Raji (cell line): ENCODE measurements at regions not wholly inside any gene's neighbourhood (a gene's known extent, or its start where the extent isn't known, plus 50 kb on each side); places are given as distances from the start of the nearest gene placed in this dataset.

Source experiments
- POLR2A ChIP-seq: IDR thresholded peaks from 2 replicates; pipeline ENCODE4 v1.6.1; 2011; ENCODE audit warnings: low read depth, low read length, control low read depth; ENCODE audit not compliant: insufficient read depth

DNA sequence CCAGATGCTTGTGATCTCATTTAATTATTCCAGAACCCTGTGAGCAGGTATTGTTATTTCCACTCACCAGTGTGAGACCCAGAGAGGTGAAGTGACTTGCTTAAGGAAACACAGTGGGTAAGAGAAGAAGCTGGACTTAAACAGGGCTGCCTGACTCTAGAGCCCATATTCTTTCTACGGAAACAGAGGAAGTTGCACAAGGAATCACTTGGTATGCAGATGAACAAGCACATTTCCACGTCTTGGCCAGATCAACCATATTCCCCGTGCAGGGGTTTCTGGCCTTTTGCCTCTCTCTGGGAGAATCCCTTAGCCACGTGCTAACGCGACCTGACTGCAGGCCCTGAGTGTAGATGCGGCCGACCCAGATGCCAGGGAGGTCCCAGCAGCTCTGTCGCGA lies 195.5 kb upstream of the ATP6AP2 start:
- TF ChIP-seq POLR2A = no peak

DNA sequence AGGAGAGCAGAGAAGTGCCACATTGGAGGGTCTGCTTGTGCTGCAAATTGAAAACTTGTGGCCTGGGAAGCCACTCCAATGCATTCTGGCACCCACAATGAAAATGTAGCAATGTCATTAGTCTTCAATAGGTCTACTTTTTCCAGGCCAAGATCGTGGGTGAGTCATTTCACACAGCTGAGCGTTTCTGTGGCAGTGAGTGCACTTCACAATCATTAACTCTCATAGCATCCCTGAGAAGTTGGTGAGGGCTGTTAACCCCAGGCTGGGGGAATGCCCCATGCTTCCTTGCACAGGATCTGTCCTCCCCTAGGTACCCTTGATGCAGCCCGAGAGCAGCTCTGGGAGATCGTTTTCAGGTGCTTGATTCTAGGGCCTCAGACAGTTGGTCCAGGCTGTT lies 196.8 kb upstream of the ATP6AP2 start:
- TF ChIP-seq POLR2A = no peak

DNA sequence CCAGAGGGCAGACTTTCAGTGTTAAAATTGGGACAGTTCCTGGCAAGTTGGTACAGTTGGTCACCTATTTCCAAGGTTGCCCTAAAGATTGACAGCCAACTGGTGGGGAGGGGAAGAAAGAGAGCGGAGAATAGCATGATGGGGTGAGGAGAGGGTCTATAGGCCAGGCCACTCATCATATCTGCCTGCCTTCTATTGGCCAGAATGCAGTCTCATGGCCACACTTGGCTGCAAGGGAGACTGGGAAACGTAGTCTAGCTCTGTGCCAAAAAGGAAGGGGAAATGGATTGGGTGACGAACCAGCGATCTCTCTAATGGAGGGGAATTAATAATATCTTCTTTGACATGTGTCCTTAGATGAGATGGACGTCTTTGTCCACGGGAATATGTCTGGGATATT lies 197.4 kb upstream of the ATP6AP2 start:
- TF ChIP-seq POLR2A = no peak

DNA sequence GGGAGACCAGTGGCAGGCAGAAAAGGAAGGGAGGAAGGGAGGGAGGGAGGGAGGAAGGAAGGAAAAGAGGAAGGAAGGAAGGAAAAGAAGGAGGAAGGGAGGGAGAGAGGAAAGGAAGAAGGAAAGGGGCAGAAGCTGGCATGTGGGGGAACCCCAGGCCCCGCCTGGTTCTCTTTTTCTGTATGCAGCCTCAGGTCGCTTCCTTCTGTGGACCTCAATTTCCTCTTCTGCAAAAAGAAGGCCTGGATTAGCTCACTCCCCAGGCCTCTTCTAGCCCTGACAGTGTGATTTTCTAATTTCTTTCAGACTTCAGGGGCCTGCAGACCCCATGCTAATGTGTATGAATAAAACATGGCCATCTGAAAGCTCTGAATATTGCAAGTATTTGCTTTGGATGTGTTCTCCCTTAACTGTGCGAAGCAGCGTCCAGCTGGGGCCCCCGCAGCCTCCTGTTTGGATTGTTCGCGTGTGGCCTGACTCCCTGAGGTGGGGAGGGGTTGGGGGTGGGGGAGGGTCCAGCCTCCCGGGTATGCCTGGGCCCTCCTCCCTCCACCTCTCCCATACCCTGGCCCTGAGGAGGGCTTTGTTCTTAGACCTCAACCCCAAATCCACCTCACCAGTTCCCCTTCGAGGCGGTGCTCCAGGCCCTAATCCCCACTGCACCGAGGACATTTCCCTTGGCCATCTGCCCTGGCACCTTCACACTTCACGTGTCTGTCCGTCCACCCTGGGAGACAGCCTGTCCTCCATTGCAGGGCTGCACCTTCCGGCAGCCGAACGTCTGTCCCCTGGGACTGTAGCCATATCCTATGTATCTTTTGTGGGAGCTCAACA lies 199.9 kb upstream of the ATP6AP2 start:
- no peak for TF ChIP-seq POLR2A

DNA sequence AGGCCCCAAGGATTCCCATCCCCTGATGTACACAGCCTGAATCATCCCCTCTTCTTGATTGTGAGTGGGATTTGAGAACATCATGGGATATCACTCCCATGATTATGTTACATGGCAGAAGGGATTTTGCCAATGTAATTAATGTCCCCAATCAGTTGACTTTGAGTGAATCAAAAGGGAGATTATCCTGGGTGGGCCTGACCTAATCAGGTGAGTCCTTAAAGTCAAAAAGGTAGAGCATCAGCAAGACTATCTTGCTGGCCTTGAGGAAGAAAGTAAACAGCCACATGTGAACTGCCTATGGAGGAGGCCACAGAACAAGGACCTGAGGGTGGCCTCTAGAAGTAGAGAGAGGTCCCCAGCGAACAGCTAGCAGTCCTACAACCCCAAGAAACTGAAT lies 203.1 kb upstream of the ATP6AP2 start:
- TF ChIP-seq POLR2A = no peak

DNA sequence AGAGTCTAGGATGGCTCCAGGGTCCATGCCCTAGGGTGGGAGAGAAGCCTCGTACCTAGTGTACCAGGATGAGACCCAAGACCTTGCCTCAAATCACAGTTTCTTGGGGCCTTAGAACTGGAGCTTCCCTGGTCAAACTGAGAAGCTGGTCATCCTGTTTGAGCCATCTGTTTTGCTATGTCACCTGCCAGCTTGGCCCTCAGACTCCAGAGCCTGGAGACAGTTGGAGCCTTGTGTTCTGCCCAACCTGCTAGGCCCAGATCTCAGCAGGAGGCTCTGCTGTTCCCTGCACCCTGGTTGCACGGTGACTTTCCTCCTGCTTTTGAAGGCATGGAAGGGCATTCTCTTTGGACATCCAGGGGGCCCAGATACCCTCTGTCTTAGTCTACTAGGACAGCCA lies 206.3 kb upstream of the ATP6AP2 start:
- no peak for TF ChIP-seq POLR2A

DNA sequence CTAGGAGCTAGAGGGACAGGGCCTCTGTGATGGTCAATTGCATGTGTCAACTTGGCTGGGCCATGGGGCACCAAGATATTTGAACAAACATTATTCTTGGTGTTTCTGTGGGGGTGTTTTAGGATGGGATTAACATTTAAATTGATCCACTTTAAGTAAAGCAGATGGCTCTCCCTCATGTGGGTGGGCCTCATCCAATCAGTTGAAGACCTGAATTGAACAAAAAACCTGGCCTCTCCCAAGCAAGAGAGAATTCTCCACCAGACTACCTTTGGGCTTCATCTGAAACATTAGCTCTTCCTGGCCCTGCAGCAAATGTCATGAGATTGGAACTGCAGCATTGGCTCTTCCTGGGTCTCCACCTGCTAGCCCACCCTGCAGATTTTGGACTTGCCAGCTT lies 207.1 kb upstream of the ATP6AP2 start:
- no peak for TF ChIP-seq POLR2A

DNA sequence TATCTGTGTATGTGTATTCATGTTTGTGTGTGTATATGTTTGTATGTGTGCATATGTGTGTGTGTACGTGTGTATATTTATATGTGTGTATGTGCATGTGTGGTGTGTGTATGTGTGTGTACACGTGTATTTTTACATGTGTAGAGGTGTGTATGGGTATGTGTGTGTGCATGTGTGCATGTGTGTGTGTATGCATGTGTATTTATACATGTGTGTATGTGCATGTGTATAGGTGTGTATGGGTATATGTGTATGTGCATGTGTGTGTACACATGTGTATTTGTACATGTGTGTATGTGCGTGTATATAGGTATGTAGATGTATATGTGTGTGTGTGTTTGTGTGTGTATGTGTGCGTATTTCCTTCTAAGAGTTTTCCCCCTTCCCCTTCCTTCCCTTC lies 207.7 kb upstream of the ATP6AP2 start:
- TF ChIP-seq POLR2A = no peak

DNA sequence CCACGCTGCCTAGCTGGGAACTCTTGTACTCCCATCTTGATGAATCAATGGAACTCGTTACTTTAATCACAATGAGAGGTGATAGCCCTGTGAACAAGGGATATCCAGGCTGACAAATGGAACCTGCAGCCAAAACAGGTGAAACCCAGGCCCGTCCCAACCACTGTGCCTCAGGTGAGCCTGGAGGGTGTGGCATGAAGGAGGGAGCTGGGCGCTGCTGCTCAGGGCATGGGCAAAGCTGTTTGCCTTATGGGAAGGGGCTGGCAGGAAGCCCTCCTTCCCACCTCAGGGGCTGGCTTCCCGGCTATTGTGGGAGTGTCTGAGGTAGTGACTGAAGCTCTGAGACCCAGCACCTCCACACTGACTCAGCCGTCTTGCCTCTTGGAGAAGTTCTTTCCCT lies 209.4 kb upstream of the ATP6AP2 start:
- no peak for TF ChIP-seq POLR2A

DNA sequence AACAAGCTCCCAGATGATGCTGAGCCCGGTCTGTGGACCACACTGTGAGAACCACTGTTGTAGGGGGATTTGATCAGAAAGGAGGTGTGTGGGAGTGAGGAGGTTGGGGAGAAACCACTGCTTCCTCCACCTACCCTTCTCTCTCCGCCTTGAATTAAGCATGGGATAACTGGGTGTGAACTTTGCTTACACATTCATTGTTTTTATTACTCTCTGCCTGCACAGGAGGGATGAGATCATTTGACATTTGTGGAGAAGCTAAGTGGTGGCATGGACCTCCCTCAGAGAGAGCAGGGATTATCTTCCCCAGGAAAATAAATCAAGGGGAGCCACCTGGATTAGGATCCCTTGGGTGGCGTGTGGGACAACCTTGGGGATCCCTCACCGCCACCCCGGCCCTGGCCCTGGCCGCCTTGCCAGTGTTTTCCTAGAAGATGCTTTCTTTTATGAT lies 212.1 kb upstream of the ATP6AP2 start:
- TF ChIP-seq POLR2A = no peak

DNA sequence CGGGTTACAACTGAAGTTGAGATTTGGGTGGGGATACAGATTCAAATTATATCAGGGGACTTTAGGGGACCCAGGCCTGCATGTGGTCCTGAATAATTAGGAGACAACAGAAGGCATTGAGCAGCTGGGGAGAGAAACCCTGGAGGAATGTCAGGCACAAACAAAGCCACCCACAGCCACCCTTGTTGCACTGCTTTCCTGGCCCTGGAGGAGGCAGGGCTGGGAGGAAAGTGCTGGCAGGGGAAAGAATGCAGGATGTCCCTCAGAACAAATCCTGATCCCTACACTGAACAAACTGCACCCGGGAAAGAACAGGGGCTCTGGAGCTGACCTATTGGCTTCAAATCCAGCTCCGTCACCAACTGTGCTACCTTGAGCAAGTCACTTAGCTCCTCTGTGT lies 214.1 kb upstream of the ATP6AP2 start:
- TF ChIP-seq POLR2A = no peak

DNA sequence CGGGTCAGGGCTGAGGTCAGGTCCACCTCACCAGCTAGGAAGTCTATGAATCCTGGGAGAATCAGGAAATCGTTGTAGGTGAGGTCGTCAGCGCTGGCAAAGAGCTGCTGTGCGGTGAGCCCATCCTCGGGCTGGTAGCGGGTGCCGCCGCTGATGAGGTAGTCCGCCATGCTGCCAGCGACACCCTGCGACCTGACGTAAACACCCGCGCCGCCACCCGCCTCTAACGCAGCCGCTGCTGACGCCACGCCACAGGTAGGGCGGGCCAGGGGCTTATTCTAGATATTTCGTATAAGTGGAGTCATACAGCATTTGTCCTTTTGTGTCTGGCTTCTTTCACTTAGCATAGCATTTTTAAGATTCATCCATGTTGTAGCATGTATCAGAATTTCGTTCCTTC lies 220.2 kb upstream of the ATP6AP2 start:
- TF ChIP-seq POLR2A = no peak

DNA sequence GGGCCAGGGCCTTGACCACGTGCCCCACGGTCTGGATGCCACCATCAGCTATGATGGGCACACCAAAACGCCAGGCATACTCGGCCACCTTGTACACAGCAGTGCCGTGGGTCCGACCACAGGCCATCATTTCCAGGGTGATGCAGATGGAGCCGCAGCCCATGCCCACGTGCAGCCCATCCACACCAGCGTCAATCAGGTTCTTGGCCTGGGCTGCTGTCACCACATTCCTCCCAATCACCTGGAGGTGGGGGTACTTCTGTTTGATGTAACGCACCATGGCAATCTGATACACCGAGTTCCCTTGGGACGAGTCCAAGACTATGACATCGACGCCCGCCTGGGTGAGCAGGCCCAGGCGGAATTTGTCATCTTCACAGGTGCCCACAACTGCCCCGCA lies 221.2 kb upstream of the ATP6AP2 start:
- TF ChIP-seq POLR2A = no peak

DNA sequence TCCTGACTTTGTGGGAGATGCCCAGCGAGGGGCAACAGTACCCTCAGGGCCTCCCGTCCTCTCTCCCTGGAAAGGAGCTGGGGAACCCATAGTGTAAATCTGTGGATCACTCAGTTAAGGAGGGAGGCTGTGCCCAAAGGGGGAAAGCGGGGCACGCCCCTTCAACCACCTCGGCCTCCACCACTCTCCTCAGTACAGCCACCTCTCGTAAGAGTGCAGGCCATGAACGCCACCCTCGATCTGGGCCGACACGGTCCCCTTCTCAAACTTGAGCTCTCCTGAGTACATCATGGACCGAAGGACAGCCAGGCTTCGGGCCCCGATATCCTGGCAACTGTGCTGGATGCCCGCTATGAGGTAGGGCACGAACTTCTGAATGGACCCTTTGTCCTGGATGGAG lies 221.8 kb upstream of the ATP6AP2 start:
- TF ChIP-seq POLR2A = no peak

DNA sequence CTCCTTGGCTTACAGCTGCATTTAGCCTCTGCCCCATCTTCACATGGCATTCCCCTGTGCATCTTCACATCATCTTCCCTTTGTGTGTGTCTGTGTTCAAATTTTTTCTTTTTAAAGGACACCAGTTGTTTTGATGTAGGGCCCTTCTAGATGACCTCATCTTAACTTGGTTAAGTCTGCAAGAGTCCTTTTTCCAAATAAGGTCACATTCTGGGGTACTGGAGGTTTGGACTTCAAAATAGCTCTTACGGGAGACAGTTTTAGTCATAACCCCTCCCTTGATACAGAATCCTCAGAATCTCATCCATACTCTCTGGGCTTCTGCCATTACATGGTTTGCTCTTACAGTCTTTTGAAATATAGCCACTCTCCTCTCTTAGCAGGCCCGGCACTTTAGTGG lies 231.5 kb upstream of the ATP6AP2 start:
- no peak for TF ChIP-seq POLR2A

DNA sequence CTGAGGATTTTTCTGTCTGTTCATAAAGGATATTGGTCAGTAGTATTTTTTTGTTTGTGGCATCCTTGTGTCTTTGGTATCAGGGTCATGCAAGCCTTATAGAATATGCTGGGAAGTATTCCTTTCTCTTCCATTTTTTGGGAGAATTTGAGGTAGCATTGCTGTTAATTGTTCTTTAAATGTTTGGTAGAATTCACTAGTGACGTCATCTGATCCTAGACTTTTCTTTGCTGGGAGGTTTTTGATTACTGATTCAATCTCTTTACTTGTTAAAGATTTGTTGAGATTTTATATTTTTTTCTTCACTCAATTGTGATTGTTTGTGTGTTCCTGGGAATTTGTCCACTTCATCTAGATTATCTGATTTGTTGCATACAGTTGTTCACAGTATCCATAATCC lies 234.4 kb upstream of the ATP6AP2 start:
- no peak for TF ChIP-seq POLR2A

DNA sequence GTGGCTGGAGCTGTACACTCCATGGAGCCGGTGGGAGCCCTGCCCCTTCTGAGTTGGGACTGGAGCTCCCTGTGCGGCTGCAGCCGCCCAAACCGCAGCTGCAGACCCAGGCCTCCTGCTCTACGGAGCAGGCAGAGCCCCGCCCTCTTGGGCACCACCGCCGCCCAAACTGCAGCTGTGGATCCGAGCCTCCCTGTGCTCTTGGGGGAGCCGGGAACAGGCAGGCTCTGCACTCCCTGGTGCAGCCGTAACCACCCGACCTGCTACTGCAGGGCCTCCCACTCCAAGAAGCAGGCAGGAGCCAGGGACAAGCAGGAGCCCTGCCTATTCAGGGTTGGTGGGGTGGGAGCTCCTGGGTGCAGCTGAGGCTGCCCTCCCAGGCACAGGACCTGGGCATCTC lies 237.5 kb upstream of the ATP6AP2 start:
- no peak for TF ChIP-seq POLR2A
